Body of pancreas (tissue), 4 donors: ENCODE measurements at regions not wholly inside any gene's neighbourhood (a gene's known extent, or its start where the extent isn't known, plus 50 kb on each side); places are given as distances from the start of the nearest gene placed in this dataset.

Experiments
- POLR2A ChIP-seq, 3 donors: fragments of 450-650 bp; IDR thresholded peaks; one replicate each; pipeline ENCODE4 v1.6.1; 2016; ENCODE audit warnings: antibody characterized with exemption in 3 of 3, mild to moderate bottlenecking in 2 of 3
- TF ChIP-seq, protein P1 (sequence below), 7 experiments: fragments of 450-650 bp in 4 of 7; fragments of 200-600 bp in 3 of 7; sonication (generic) in 3 of 7; IDR thresholded peaks; one replicate each; pipeline ENCODE4 v1.5.1; 2016 to 2019; ENCODE audit warnings: antibody characterized with exemption in 7 of 7

- TF ChIP-seq, protein P1, sequence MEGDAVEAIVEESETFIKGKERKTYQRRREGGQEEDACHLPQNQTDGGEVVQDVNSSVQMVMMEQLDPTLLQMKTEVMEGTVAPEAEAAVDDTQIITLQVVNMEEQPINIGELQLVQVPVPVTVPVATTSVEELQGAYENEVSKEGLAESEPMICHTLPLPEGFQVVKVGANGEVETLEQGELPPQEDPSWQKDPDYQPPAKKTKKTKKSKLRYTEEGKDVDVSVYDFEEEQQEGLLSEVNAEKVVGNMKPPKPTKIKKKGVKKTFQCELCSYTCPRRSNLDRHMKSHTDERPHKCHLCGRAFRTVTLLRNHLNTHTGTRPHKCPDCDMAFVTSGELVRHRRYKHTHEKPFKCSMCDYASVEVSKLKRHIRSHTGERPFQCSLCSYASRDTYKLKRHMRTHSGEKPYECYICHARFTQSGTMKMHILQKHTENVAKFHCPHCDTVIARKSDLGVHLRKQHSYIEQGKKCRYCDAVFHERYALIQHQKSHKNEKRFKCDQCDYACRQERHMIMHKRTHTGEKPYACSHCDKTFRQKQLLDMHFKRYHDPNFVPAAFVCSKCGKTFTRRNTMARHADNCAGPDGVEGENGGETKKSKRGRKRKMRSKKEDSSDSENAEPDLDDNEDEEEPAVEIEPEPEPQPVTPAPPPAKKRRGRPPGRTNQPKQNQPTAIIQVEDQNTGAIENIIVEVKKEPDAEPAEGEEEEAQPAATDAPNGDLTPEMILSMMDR (IDR thresholded peaks at IDR 0.05) = no peak
- no peak for TF ChIP-seq POLR2A (IDR thresholded peaks at IDR 0.05)
Observed at GRCh38 chr18:72612894-72613533, 68.9 kb upstream of the CBLN2 start.
